SK-N-SH (cell line): ENCODE measurements at regions not wholly inside any gene's neighbourhood (a gene's known extent, or its start where the extent isn't known, plus 50 kb on each side); places are given as distances from the start of the nearest gene placed in this dataset.

Experiments
- CTCF ChIA-PET: fragments of 300-600, 350-600 bp; formaldehyde crosslinking; extraction: SDS; loops from one replicate; lab custom pipeline; 2021; lab: Yijun Ruan, JAX
- POLR2A ChIA-PET: fragments of 350-600 bp; sonication (Branson Sonifier 250); formaldehyde crosslinking; extraction: SDS; loops from one replicate; lab custom pipeline; 2020; ENCODE audit warnings: antibody characterized with exemption, inconsistent platforms; lab: Yijun Ruan, JAX
- DNase-seq: peaks from one replicate; pipeline ENCODE4 v3.0.0; 2012
- H2AFZ ChIP-seq: fragments of 200-600 bp; sonication (generic); 2 replicates; pipeline ENCODE4 v1.8.1; 2016; ENCODE audit warnings: antibody characterized with exemption, mild to moderate bottlenecking, low read depth
- H3F3A ChIP-seq: fragments of 200-600 bp; sonication (generic); replicated peaks from 2 replicates; pipeline ENCODE3; 2016; ENCODE audit warnings: antibody characterized with exemption, mild to moderate bottlenecking; ENCODE audit not compliant: insufficient read depth
- H3K27ac ChIP-seq, 2 experiments: fragments of 200-500 bp in 1 of 2; fragments of 200-600 bp in 1 of 2; sonication (Bioruptor generic) in 1 of 2; sonication (generic), shearing (Covaris generic) in 1 of 2; 2 replicates each; pipeline versions ENCODE4 v1.5.1 to v1.6.1; 2014 to 2016; ENCODE audit warnings: low read depth in 2 of 2, inconsistent platforms in 1 of 2, low read length in 1 of 2, mild to moderate bottlenecking in 1 of 2, mixed read lengths in 1 of 2
- H3K27me3 ChIP-seq: fragments of 200-600 bp; sonication (generic), shearing (Covaris generic); 2 replicates; pipeline ENCODE4 v1.6.1; 2016; ENCODE audit warnings: mixed run types; ENCODE audit not compliant: insufficient read depth
- H3K36me3 ChIP-seq, 2 experiments: fragments of 200-500 bp in 1 of 2; fragments of 200-600 bp in 1 of 2; sonication (Bioruptor generic) in 1 of 2; sonication (generic) in 1 of 2; replicated peaks in 1 of 2; 2 replicates each; pipeline versions ENCODE3 to v1.5.1; 2014 to 2016; ENCODE audit warnings: low read length in 1 of 2, mild to moderate bottlenecking in 1 of 2; ENCODE audit not compliant: insufficient read depth in 2 of 2, control insufficient read depth in 1 of 2
- H3K4me1 ChIP-seq, 2 experiments: fragments of 200-500 bp in 1 of 2; fragments of 200-600 bp in 1 of 2; sonication (Bioruptor generic) in 1 of 2; sonication (generic), shearing (Covaris generic) in 1 of 2; 2 replicates each; pipeline versions ENCODE4 v1.5.1 to v1.6.1; 2014 to 2016; ENCODE audit warnings: low read depth in 1 of 2, low read length in 1 of 2, mixed run types in 1 of 2; ENCODE audit not compliant: insufficient read depth in 2 of 2, control insufficient read depth in 1 of 2
- H3K4me2 ChIP-seq: fragments of 200-600 bp; sonication (generic), shearing (Covaris generic); 2 replicates; pipeline ENCODE4 v1.6.1; 2017; ENCODE audit warnings: mixed run types
- H3K4me3 ChIP-seq, 2 experiments: fragments of 200-500 bp in 1 of 2; fragments of 200-600 bp in 1 of 2; sonication (Bioruptor generic) in 1 of 2; sonication (generic), shearing (Covaris generic) in 1 of 2; 2 replicates each; pipeline versions ENCODE4 v1.5.1 to v1.8.1; 2014 to 2016; ENCODE audit warnings: low read depth in 2 of 2, inconsistent platforms in 1 of 2, low read length in 1 of 2, mild to moderate bottlenecking in 1 of 2, mixed read lengths in 1 of 2, moderate library complexity in 1 of 2
- H3K79me2 ChIP-seq: fragments of 200-600 bp; sonication (generic); 2 replicates; pipeline ENCODE4 v1.8.1; 2017; ENCODE audit warnings: mild to moderate bottlenecking; ENCODE audit not compliant: insufficient read depth
- H3K9ac ChIP-seq: fragments of 200-600 bp; sonication (generic); 2 replicates; pipeline ENCODE4 v1.6.1; 2017; ENCODE audit warnings: mixed run types
- H3K9me2 ChIP-seq: fragments of 200-600 bp; sonication (generic); 2 replicates; pipeline ENCODE4 v1.6.1; 2017; ENCODE audit warnings: mixed run types
- H3K9me3 ChIP-seq: fragments of 200-600 bp; sonication (generic); 2 replicates; pipeline ENCODE4 v1.6.1; 2017; ENCODE audit warnings: mixed run types, mild to moderate bottlenecking, moderate library complexity
- H4K20me1 ChIP-seq: fragments of 200-600 bp; sonication (generic); 2 replicates; pipeline ENCODE4 v1.6.1; 2017; ENCODE audit warnings: mild to moderate bottlenecking, mixed run types; ENCODE audit not compliant: insufficient read depth
- CHD2 ChIP-seq: fragments of 150-350 bp; IDR thresholded peaks from 2 replicates; pipeline ENCODE4 v1.6.1; 2018; ENCODE audit warnings: low read length; ENCODE audit not compliant: partially characterized antibody
- CTCF ChIP-seq: fragments of 200-600 bp; sonication (generic); IDR thresholded peaks from 2 replicates; pipeline ENCODE4 v1.6.1; 2017; ENCODE audit warnings: antibody characterized with exemption, mild to moderate bottlenecking, moderate library complexity
- EP300 ChIP-seq, 2 experiments: IDR thresholded peaks; 2 replicates each; pipeline versions ENCODE4 v1.4.0 to v1.6.1; 2012; ENCODE audit warnings: borderline replicate concordance in 1 of 2, low read depth in 1 of 2, low read length in 1 of 2
- FOSL2 ChIP-seq: IDR thresholded peaks from 2 replicates; pipeline ENCODE4 v1.4.0; 2012; ENCODE audit warnings: low read depth, mild to moderate bottlenecking, moderate library complexity, borderline replicate concordance
- FOXJ3 ChIP-seq: sonication (generic); formaldehyde crosslinking; IDR thresholded peaks from 2 replicates; pipeline ENCODE4 v1.5.1; 2020; ENCODE audit warnings: mild to moderate bottlenecking, missing genetic modification reagents
- GABPA ChIP-seq: IDR thresholded peaks from 2 replicates; pipeline ENCODE4 v1.4.0; 2012; ENCODE audit warnings: low read depth, mild to moderate bottlenecking
- GATA2 ChIP-seq: sonication (generic); formaldehyde crosslinking; IDR thresholded peaks from 2 replicates; pipeline ENCODE4 v1.5.0; 2020; ENCODE audit warnings: mild to moderate bottlenecking, missing genetic modification reagents
- JUND ChIP-seq: IDR thresholded peaks from 2 replicates; pipeline ENCODE4 v1.4.0; 2012
- MXI1 ChIP-seq: IDR thresholded peaks from 2 replicates; pipeline ENCODE4 v1.6.1; 2012; ENCODE audit warnings: mild to moderate bottlenecking, low read depth, low read length, improper control_type of control experiment
- NFIC ChIP-seq: IDR thresholded peaks from 2 replicates; pipeline ENCODE4 v1.4.0; 2012; ENCODE audit warnings: borderline replicate concordance
- NRF1 ChIP-seq: IDR thresholded peaks from 2 replicates; pipeline ENCODE4 v1.6.1; 2012; ENCODE audit warnings: low read depth, mild to moderate bottlenecking, low read length
- PBX3 ChIP-seq: IDR thresholded peaks from 2 replicates; pipeline ENCODE4; 2012
- POLR2AphosphoS5 ChIP-seq: IDR thresholded peaks from 2 replicates; pipeline ENCODE4 v1.6.1; 2012; ENCODE audit warnings: low read depth, low read length
- RCOR1 ChIP-seq: fragments of 150-350 bp; IDR thresholded peaks from 2 replicates; pipeline ENCODE4 v1.6.1; 2017; ENCODE audit warnings: antibody characterized with exemption, low read length
- RXRA ChIP-seq: IDR thresholded peaks from 2 replicates; pipeline ENCODE4 v1.4.0; 2012; ENCODE audit warnings: low read depth, mild to moderate bottlenecking, borderline replicate concordance
- SIN3A ChIP-seq: IDR thresholded peaks from 2 replicates; pipeline ENCODE4 v1.6.1; 2012; ENCODE audit warnings: low read depth, mild to moderate bottlenecking, low read length, moderate library complexity, borderline replicate concordance
- TAF1 ChIP-seq: IDR thresholded peaks from 2 replicates; pipeline ENCODE4 v1.6.1; 2012; ENCODE audit warnings: low read depth, mild to moderate bottlenecking, low read length, moderate library complexity, borderline replicate concordance
- TCF12 ChIP-seq: IDR thresholded peaks from 2 replicates; pipeline ENCODE4 v1.4.0; 2012
- TEAD4 ChIP-seq: IDR thresholded peaks from 2 replicates; pipeline ENCODE4 v1.4.0; 2012; ENCODE audit warnings: mild to moderate bottlenecking, borderline replicate concordance; ENCODE audit not compliant: insufficient read depth
- YY1 ChIP-seq: IDR thresholded peaks from 2 replicates; pipeline ENCODE4 v1.4.0; 2012; ENCODE audit warnings: low read depth, mild to moderate bottlenecking
- WGBS: methylation state at CpG from one replicate; pipeline ENCODE4 v1.1.6; 2017; ENCODE audit warnings: low lambda C conversion rate; 5-methylcytosine and 5-hydroxymethylcytosine counted together
- TF ChIP-seq, protein P1 (sequence below): fragments of 150-350 bp; IDR thresholded peaks from 2 replicates; pipeline ENCODE4 v1.6.1; 2016; ENCODE audit warnings: mild to moderate bottlenecking, low read depth, low read length
- TF ChIP-seq, protein P2 (sequence below): IDR thresholded peaks from 2 replicates; pipeline ENCODE4 v1.4.0; 2012; ENCODE audit warnings: low read depth, borderline replicate concordance
- TF ChIP-seq, protein P3 (sequence below): fragments of 150-350 bp; IDR thresholded peaks from 2 replicates; pipeline ENCODE4 v1.6.1; 2017; ENCODE audit warnings: antibody characterized with exemption, low read length, low read depth, borderline replicate concordance
- TF ChIP-seq, protein P4 (sequence below): IDR thresholded peaks from 2 replicates; pipeline ENCODE4 v1.4.0; 2012; ENCODE audit warnings: low read depth

DNA sequence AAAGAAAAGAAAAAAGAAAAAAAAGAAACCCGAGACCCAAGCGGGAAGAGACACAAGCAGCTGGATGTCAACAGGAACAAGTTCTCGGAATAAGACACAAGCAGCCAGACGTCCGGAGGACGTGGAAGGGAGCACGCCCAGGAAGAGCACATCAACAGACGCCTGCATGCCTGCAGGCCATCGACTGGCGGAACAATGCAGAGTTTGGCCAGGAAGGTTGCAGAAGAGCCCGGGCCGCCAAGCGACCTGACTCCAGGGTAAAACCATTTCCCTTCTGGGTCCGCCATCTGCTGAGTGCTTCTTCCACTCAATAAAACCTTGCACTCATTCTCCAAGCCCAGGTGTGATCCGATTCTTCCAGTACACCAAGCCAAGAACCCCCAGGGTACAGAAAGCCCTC lies 95.6 kb upstream of the PRR32 start:
- Histone ChIP-seq H3K9me3 (no peaks in the 10 kb centered on the region; the same call in 1 of the 2 replicates), H4K20me1 (no peaks in the 10 kb centered on the region), H3K4me3 (no peak overlapping the region), H3K4me1 (no peaks in the 10 kb centered on the region; a peak in 1 of 4 replicates), H3K36me3 (no peaks in the 10 kb centered on the region), H2AFZ (no peak overlapping the region), H3F3A (no peaks in the 10 kb centered on the region), H3K79me2 (no peaks in the 10 kb centered on the region), H3K27ac (no peak overlapping the region), H3K9ac (no peak overlapping the region), H3K27me3 (no peaks in the 10 kb centered on the region; the same call in 1 of the 2 replicates), H3K9me2 (no peaks in the 10 kb centered on the region), H3K4me2 (no peak overlapping the region)
- no peak for DNase-seq
- 6% methylated on average over 15 of the region's 15 CpGs for WGBS
- ChIA-PET CTCF (no interaction called here), POLR2A (no interaction called here)
- no peak for TF ChIP-seq EP300 (IDR thresholded peaks at IDR 0.05; ENCODE audit: borderline replicate concordance in 1 of 2, low read depth in 1 of 2, low read length in 1 of 2)
- no peak for TF ChIP-seq SIN3A
- no peak for TF ChIP-seq TCF12
- TF ChIP-seq, protein P1, sequence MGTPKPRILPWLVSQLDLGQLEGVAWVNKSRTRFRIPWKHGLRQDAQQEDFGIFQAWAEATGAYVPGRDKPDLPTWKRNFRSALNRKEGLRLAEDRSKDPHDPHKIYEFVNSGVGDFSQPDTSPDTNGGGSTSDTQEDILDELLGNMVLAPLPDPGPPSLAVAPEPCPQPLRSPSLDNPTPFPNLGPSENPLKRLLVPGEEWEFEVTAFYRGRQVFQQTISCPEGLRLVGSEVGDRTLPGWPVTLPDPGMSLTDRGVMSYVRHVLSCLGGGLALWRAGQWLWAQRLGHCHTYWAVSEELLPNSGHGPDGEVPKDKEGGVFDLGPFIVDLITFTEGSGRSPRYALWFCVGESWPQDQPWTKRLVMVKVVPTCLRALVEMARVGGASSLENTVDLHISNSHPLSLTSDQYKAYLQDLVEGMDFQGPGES = no peak
- TF ChIP-seq GABPA = no peak
- TF ChIP-seq TEAD4 = no peak
- no peak for TF ChIP-seq GATA2 (CRISPR knock-in tag)
- no peak for TF ChIP-seq NFIC
- no peak for TF ChIP-seq CTCF
- TF ChIP-seq POLR2AphosphoS5 = no peak
- TF ChIP-seq RCOR1 = no peak
- no peak for TF ChIP-seq PBX3
- no peak for TF ChIP-seq RXRA
- TF ChIP-seq NRF1 = no peak

DNA sequence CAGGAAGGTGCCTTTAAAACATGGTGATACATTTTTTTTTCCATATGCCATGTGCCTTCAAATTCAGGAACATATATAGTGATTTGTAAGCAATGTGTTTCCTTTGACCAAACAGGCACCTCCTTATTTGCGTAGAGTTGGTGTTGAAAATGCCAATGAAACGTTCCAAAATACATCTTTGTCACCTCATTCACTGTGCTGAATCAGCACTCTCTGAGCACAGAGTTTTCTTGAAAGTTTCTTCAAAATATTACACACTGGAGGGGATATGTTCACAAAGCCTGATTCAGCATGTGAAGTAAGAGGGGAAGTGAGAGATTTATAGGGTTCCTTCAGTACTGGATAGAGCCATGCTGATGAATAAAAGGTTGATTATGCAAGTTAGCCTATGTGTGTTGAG lies 85.7 kb upstream of the PRR32 start:
- no peaks in the 10 kb centered on the region for H3K4me1 ChIP-seq
- no peaks in the 10 kb centered on the region for H3K9me2 ChIP-seq
- no peak overlapping the region for H2AFZ ChIP-seq
- H3K9me3 ChIP-seq = no peaks in the 10 kb centered on the region
- no peak for DNase-seq
- no peak overlapping the region for H3K4me2 ChIP-seq
- H3K27me3 ChIP-seq = no peaks in the 10 kb centered on the region
- H3K27ac ChIP-seq = no peak overlapping the region
- H3K36me3 ChIP-seq = no peaks in the 10 kb centered on the region
- no peaks in the 10 kb centered on the region for H4K20me1 ChIP-seq
- WGBS = 2% methylated on average over 2 of the region's 2 CpGs
- CTCF ChIA-PET = no interaction called here
- TF ChIP-seq MXI1 = no peak
- no peak for TF ChIP-seq TAF1
- no peak for TF ChIP-seq RCOR1
- TF ChIP-seq, protein P2, sequence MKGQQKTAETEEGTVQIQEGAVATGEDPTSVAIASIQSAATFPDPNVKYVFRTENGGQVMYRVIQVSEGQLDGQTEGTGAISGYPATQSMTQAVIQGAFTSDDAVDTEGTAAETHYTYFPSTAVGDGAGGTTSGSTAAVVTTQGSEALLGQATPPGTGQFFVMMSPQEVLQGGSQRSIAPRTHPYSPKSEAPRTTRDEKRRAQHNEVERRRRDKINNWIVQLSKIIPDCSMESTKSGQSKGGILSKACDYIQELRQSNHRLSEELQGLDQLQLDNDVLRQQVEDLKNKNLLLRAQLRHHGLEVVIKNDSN = no peak
- TF ChIP-seq FOSL2 = no peak
- TF ChIP-seq, protein P3, sequence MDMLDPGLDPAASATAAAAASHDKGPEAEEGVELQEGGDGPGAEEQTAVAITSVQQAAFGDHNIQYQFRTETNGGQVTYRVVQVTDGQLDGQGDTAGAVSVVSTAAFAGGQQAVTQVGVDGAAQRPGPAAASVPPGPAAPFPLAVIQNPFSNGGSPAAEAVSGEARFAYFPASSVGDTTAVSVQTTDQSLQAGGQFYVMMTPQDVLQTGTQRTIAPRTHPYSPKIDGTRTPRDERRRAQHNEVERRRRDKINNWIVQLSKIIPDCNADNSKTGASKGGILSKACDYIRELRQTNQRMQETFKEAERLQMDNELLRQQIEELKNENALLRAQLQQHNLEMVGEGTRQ = no peak
- TF ChIP-seq SIN3A = no peak
- TF ChIP-seq NFIC = no peak
- TF ChIP-seq, protein P4, sequence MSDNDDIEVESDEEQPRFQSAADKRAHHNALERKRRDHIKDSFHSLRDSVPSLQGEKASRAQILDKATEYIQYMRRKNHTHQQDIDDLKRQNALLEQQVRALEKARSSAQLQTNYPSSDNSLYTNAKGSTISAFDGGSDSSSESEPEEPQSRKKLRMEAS = no peak
- TF ChIP-seq CHD2 = no peak
- TF ChIP-seq YY1 = no peak
- no peak for TF ChIP-seq FOXJ3 (CRISPR knock-in tag)
- no peak for TF ChIP-seq JUND
- no peak for TF ChIP-seq GABPA
- no peak overlapping the region for H3K9ac ChIP-seq
- POLR2A ChIA-PET = no interaction called here
- no peaks in the 10 kb centered on the region for H3K79me2 ChIP-seq
- H3K4me3 ChIP-seq = no peak overlapping the region
- H3F3A ChIP-seq = no peaks in the 10 kb centered on the region
